ENCODE measurements at regions not wholly inside any gene's neighbourhood (a gene's known extent, or its start where the extent isn't known, plus 50 kb on each side); places are given as distances from the start of the nearest gene placed in this dataset.

DNA sequence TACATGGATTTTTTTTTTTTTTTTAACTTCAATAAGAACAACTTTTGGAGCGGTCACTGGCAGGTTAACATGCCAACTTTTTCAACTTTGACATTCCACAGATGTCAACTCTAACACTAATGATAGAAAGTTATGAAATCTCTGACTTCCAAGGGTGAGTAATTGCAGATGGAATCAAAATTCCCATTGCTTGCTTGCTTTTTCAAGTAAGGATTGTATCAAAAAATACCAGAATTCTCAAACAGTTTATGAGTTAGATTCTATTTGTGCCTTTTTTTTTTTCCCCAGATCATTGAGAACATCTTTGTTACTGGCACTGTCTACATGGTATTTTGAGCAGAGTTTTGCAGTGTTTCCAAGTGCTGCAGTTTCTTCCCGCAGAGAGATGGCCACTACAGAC, 50.3 kb upstream of the OTUD4 start:
- Mint-ChIP-seq H3K9me3 (ENCODE audit: unreplicated experiment) (peaks cover 1% of the 10 kb centered on the region), H3K4me1 (ENCODE audit: low read depth, unreplicated experiment) (no peaks in the 10 kb centered on the region)

More for the DNA sequence above, 50.3 kb upstream of the OTUD4 start:
- no peak overlapping the region for H3K4me3 Mint-ChIP-seq (ENCODE audit: unreplicated experiment)
- TF ChIP-seq, protein P1, sequence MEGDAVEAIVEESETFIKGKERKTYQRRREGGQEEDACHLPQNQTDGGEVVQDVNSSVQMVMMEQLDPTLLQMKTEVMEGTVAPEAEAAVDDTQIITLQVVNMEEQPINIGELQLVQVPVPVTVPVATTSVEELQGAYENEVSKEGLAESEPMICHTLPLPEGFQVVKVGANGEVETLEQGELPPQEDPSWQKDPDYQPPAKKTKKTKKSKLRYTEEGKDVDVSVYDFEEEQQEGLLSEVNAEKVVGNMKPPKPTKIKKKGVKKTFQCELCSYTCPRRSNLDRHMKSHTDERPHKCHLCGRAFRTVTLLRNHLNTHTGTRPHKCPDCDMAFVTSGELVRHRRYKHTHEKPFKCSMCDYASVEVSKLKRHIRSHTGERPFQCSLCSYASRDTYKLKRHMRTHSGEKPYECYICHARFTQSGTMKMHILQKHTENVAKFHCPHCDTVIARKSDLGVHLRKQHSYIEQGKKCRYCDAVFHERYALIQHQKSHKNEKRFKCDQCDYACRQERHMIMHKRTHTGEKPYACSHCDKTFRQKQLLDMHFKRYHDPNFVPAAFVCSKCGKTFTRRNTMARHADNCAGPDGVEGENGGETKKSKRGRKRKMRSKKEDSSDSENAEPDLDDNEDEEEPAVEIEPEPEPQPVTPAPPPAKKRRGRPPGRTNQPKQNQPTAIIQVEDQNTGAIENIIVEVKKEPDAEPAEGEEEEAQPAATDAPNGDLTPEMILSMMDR (IDR thresholded peaks at IDR 0.05; ENCODE audit: partially characterized antibody, unreplicated experiment), result no peak
- no peaks in the 10 kb centered on the region for H3K27me3 Mint-ChIP-seq (ENCODE audit: unreplicated experiment)
- DNase-seq, result no peak
- H3K27ac Mint-ChIP-seq (ENCODE audit: unreplicated experiment), result no peak overlapping the region
- no peaks in the 10 kb centered on the region for H3K36me3 Mint-ChIP-seq (ENCODE audit: unreplicated experiment)
